ENCODE measurements at regions not wholly inside any gene's neighbourhood (a gene's known extent, or its start where the extent isn't known, plus 50 kb on each side); places are given as distances from the start of the nearest gene placed in this dataset.
"Not testable (repeated sequence)": the region's sequence is repeated elsewhere in the genome, so short reads cannot be mapped to it uniquely, and the experiment has no call there.

GRCh38 chr2:224155371-224155770 is 116.3 kb upstream of the SERPINE2 start:
- Mint-ChIP-seq H3K36me3 (ENCODE audit: low read depth) (no peaks in the 10 kb centered on the region), H3K4me3 (no peak overlapping the region), H3K4me1 (ENCODE audit: low read depth) (no peaks in the 10 kb centered on the region), H3K27ac (no peak overlapping the region), H3K9me3 (no peaks in the 10 kb centered on the region), H3K27me3 (ENCODE audit: low read depth) (peaks cover 2% of the 10 kb centered on the region)
- no peak for DNase-seq (ENCODE audit: low spot score)

GRCh38 chr2:224151680-224152310 is 112.7 kb upstream of the SERPINE2 start:
- Mint-ChIP-seq H3K27me3 (ENCODE audit: low read depth) (peaks cover 2% of the 10 kb centered on the region), H3K4me1 (ENCODE audit: low read depth) (no peaks in the 10 kb centered on the region), H3K9me3 (no peaks in the 10 kb centered on the region), H3K27ac (no peak overlapping the region), H3K4me3 (no peak overlapping the region), H3K36me3 (ENCODE audit: low read depth) (no peaks in the 10 kb centered on the region)
- no peak for DNase-seq (ENCODE audit: low spot score)

GRCh38 chr2:224151161-224151560 is 112.1 kb upstream of the SERPINE2 start:
- Mint-ChIP-seq H3K36me3 (ENCODE audit: low read depth) (no peaks in the 10 kb centered on the region), H3K9me3 (no peaks in the 10 kb centered on the region), H3K4me1 (ENCODE audit: low read depth) (no peaks in the 10 kb centered on the region), H3K27me3 (ENCODE audit: low read depth) (peaks cover 2% of the 10 kb centered on the region), H3K4me3 (no peak overlapping the region), H3K27ac (no peak overlapping the region)
- DNase-seq (ENCODE audit: low spot score), result no peak

DNA sequence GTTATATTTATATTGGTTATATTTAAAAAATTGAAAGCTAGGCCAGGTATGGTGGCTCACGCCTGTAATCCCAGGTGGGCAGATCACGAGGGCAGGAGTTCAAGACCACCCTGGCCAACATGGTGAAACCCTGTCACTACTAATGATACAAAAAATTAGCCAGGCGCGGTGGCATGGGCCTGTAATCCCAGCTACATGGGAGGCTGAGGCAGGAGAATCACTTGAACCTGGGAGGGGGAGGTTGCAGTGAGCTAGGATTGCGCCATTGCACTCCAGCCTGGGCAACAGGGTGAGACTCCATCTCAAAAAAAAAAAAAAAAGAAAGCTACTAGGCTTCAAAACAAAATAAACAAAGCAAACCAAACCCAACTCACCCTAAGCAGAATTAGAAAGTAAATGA is 109.0 kb upstream of the SERPINE2 start:
- not testable (repeated sequence) for H3K27me3 Mint-ChIP-seq (ENCODE audit: low read depth); H3K4me3 Mint-ChIP-seq; H3K4me1 Mint-ChIP-seq (ENCODE audit: low read depth); H3K36me3 Mint-ChIP-seq (ENCODE audit: low read depth); DNase-seq (ENCODE audit: low spot score); H3K27ac Mint-ChIP-seq; H3K9me3 Mint-ChIP-seq

DNA sequence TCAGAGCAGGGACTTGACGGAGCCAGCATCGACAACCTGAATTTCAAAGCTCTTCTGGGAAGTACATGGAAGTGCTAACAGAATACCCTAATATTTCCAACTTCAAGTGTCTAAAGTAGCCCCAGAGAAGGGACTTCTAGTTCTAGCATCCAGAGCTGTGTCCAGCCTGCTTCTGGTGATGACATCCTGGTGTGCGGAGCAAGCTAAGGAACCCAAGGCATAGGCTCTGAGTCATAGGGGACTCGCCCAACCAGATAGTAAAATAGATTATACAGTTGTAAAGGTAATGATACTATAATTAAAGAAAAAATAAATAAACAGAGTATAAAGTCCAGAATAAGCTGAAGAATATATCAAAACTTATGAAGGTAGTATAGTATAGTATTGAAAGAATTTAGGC is 108.1 kb upstream of the SERPINE2 start:
- H3K4me1 Mint-ChIP-seq (ENCODE audit: low read depth), result no peaks in the 10 kb centered on the region

DNA sequence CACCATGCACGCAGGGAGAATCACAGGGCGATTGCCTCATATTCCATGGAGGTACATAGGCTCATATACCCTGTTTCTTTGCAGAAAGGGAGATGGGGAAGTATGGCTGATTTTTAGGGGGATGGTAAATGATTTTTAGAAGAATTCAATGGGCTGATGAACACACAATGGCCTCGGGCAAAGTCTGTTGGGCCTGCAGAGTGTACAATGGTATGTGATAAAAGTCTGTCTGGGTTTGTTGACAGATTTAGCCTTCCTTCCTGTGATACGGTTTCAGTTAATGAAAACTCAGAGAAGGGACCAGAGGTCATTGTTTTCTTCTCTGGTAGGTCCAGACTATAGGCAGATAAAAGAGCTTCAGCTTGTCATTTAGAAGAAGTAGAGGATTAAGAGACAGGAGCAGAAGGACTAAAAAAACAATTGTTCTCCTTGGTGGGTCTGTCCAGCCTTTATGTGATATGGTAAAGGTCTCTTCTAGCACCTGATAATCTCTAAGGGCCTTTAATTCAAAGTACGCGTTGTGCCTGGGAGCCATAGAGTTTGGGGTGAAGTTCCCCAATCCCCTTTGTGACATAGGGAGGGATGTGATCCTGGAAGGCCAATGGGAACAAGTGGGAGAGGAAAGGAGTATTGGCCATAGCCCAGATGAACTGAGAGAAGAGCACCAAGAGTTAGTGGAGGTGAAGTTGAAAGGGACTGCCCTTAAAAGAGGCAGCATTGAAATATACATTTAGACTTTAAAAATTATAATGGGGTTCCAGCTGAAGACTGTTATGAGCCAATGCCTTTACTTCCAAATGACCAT is 107.5 kb upstream of the SERPINE2 start:
- H3K4me1 Mint-ChIP-seq (ENCODE audit: low read depth), result no peaks in the 10 kb centered on the region
- no peak for DNase-seq (ENCODE audit: low spot score)
- H3K9me3 Mint-ChIP-seq, result no peaks in the 10 kb centered on the region
- H3K36me3 Mint-ChIP-seq (ENCODE audit: low read depth), result no peaks in the 10 kb centered on the region
- no peak overlapping the region for H3K27ac Mint-ChIP-seq
- H3K27me3 Mint-ChIP-seq (ENCODE audit: low read depth), result peaks cover 11% of the 10 kb centered on the region
- no peak overlapping the region for H3K4me3 Mint-ChIP-seq

More for the DNA sequence above, 108.1 kb upstream of the SERPINE2 start:
- no peaks in the 10 kb centered on the region for H3K36me3 Mint-ChIP-seq (ENCODE audit: low read depth)
- no peak overlapping the region for H3K27ac Mint-ChIP-seq
- DNase-seq (ENCODE audit: low spot score), result no peak
- peaks cover 10% of the 10 kb centered on the region for H3K27me3 Mint-ChIP-seq (ENCODE audit: low read depth)
- H3K4me3 Mint-ChIP-seq, result no peak overlapping the region
- H3K9me3 Mint-ChIP-seq, result no peaks in the 10 kb centered on the region

DNA sequence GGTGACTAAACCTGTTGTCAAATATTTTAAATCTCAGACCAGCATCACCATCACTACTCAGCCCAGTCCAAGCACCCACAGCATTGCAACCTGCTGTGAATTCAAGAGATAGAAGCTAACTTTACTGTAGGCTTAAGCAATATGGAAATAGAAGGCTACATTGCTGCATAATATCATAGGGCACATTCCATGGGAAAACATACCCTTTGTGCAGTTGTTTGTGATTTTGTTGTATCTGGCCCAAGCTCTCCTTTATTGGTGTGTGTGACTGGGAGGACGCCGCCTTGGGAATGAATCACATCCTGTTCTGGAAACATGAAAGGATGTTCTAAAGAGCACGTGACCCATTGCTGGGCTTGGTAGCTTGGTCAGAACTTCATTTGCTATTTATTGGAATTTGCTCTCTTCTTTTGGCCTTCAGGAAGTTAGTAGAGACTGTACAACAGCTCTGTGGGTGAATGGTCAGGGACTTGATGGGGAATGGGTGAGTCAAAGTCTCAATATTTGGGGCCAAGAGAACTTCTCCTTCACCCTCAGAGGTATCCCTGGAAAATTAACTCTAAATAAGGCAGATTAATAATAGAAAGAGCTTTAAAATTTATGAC is 106.8 kb upstream of the SERPINE2 start:
- Mint-ChIP-seq H3K4me1 (ENCODE audit: low read depth) (no peaks in the 10 kb centered on the region), H3K27ac (no peak overlapping the region), H3K9me3 (no peaks in the 10 kb centered on the region), H3K36me3 (ENCODE audit: low read depth) (no peaks in the 10 kb centered on the region), H3K27me3 (ENCODE audit: low read depth) (peaks cover 11% of the 10 kb centered on the region), H3K4me3 (no peak overlapping the region)
- no peak for DNase-seq (ENCODE audit: low spot score)

DNA sequence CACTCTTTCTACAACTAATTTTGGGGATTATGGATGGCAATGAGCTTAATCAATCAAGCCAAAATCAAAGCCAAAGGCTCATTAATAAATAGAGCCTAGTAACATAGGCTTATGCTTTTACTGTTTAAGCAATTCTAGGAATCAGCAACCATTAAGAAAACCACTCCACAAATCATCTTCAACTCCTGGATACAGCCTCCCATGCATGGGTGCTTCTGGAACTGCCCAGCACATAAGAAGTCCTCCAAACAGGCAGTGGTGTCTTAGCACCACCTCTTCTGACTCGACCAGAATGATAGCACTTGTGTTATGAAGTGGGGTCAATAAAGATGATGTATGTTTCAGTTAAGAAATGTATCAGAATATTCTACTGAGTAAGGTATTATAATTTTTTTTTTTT is 104.4 kb upstream of the SERPINE2 start:
- H3K36me3 Mint-ChIP-seq (ENCODE audit: low read depth), result no peaks in the 10 kb centered on the region
- H3K4me1 Mint-ChIP-seq (ENCODE audit: low read depth), result no peaks in the 10 kb centered on the region
- no peaks in the 10 kb centered on the region for H3K9me3 Mint-ChIP-seq
- no peak overlapping the region for H3K4me3 Mint-ChIP-seq
- H3K27ac Mint-ChIP-seq, result no peak overlapping the region
- DNase-seq (ENCODE audit: low spot score), result no peak
- H3K27me3 Mint-ChIP-seq (ENCODE audit: low read depth), result peaks cover 13% of the 10 kb centered on the region

GRCh38 chr2:224142397-224143312 is 103.6 kb upstream of the SERPINE2 start:
- H3K4me1 Mint-ChIP-seq (ENCODE audit: low read depth), result no peaks in the 10 kb centered on the region

DNA sequence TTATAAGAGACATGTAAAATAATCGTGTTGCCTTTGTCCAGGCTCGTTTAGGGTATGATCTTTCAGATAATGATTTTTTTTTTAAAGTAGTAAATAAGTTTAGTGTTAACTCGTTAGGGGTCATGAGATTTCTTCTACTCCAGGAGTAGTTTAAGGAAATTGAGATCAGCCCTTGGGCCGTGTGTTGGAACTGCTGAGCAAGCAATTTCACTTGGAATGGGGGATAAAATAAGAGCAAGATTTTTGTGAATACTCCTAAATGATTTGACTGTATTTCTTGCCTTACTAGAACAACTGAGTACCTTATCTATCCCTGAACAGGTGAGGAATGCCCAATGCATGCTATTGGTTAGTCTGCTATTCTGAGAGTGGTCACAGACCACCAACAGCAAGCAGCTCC is 102.2 kb upstream of the SERPINE2 start:
- no peak overlapping the region for H3K27ac Mint-ChIP-seq
- no peaks in the 10 kb centered on the region for H3K4me1 Mint-ChIP-seq (ENCODE audit: low read depth)
- peaks cover 13% of the 10 kb centered on the region for H3K27me3 Mint-ChIP-seq (ENCODE audit: low read depth)
- DNase-seq (ENCODE audit: low spot score), result no peak
- no peaks in the 10 kb centered on the region for H3K9me3 Mint-ChIP-seq
- no peak overlapping the region for H3K4me3 Mint-ChIP-seq
- H3K36me3 Mint-ChIP-seq (ENCODE audit: low read depth), result no peaks in the 10 kb centered on the region

More at GRCh38 chr2:224142397-224143312, 103.6 kb upstream of the SERPINE2 start:
- peaks cover 13% of the 10 kb centered on the region for H3K27me3 Mint-ChIP-seq (ENCODE audit: low read depth)
- no peaks in the 10 kb centered on the region for H3K9me3 Mint-ChIP-seq
- no peak for DNase-seq (ENCODE audit: low spot score)
- no peak overlapping the region for H3K27ac Mint-ChIP-seq
- H3K36me3 Mint-ChIP-seq (ENCODE audit: low read depth), result no peaks in the 10 kb centered on the region
- no peak overlapping the region for H3K4me3 Mint-ChIP-seq

GRCh38 chr2:224137208-224137607 is 98.1 kb upstream of the SERPINE2 start:
- Mint-ChIP-seq H3K4me1 (ENCODE audit: low read depth) (no peaks in the 10 kb centered on the region), H3K9me3 (no peaks in the 10 kb centered on the region), H3K4me3 (no peak overlapping the region), H3K36me3 (ENCODE audit: low read depth) (no peaks in the 10 kb centered on the region), H3K27me3 (ENCODE audit: low read depth) (peaks cover 5% of the 10 kb centered on the region), H3K27ac (no peak overlapping the region)
- no peak for DNase-seq (ENCODE audit: low spot score)

DNA sequence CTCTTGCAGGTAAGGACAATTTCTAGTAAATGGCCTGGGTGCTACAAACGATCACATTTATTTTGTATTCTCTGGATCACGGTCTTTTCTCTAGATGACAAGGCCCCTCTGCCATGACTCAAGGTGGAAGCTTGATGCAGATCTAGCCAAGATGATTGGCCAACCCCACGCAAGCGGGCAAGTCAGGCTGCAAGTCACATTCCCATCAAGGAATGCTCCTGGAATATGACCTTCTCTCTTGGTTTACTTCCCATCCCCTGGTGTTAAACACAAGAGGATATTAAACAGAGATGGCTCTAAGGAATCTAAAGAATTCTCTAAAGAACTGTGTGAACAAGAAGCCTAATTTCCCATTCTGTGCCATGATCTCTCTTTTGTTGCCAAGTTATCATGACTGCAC is 97.3 kb upstream of the SERPINE2 start:
- DNase-seq (ENCODE audit: low spot score), result no peak
- no peaks in the 10 kb centered on the region for H3K36me3 Mint-ChIP-seq (ENCODE audit: low read depth)
- H3K4me3 Mint-ChIP-seq, result no peak overlapping the region
- no peak overlapping the region for H3K27ac Mint-ChIP-seq
- no peaks in the 10 kb centered on the region for H3K9me3 Mint-ChIP-seq
- peaks cover 4% of the 10 kb centered on the region for H3K27me3 Mint-ChIP-seq (ENCODE audit: low read depth)
- no peaks in the 10 kb centered on the region for H3K4me1 Mint-ChIP-seq (ENCODE audit: low read depth)

- Mint-ChIP-seq H3K27me3 (ENCODE audit: low read depth) (peaks cover 4% of the 10 kb centered on the region), H3K9me3 (no peaks in the 10 kb centered on the region), H3K36me3 (ENCODE audit: low read depth) (no peaks in the 10 kb centered on the region), H3K4me1 (ENCODE audit: low read depth) (no peaks in the 10 kb centered on the region), H3K4me3 (no peak overlapping the region), H3K27ac (no peak overlapping the region)
- no peak for DNase-seq (ENCODE audit: low spot score)
Measured at GRCh38 chr2:224135881-224136280, 96.8 kb upstream of the SERPINE2 start.
